ENCODE measurements at regions not wholly inside any gene's neighbourhood (a gene's known extent, or its start where the extent isn't known, plus 50 kb on each side); places are given as distances from the start of the nearest gene placed in this dataset.

- DNase-seq (ENCODE audit: low read depth), result no peak
- peak; percentile 78 for TF ChIP-seq CTCF (IDR thresholded peaks at IDR 0.05; ENCODE audit: insufficient read depth, low read length, poor library complexity, severe bottlenecking)
- Histone ChIP-seq H3K27me3 (ENCODE audit: control insufficient read depth, insufficient read depth, low read length) (no peaks in the 10 kb centered on the region), H3K36me3 (ENCODE audit: control insufficient read depth, insufficient read depth, low read length) (no peaks in the 10 kb centered on the region), H3K4me3 (ENCODE audit: low read depth, low read length) (no peak overlapping the region)
These were observed 199.4 kb downstream of the USP12 start for GRCh38 chr13:26971990-26972887.

- TF ChIP-seq CTCF (IDR thresholded peaks at IDR 0.05; ENCODE audit: insufficient read depth, low read length, poor library complexity, severe bottlenecking), result no peak
- H3K4me3 ChIP-seq (ENCODE audit: low read depth, low read length), result no peak overlapping the region
- DNase-seq (ENCODE audit: low read depth), result no peak
- H3K36me3 ChIP-seq (ENCODE audit: control insufficient read depth, insufficient read depth, low read length), result no peaks in the 10 kb centered on the region
- H3K27me3 ChIP-seq (ENCODE audit: control insufficient read depth, insufficient read depth, low read length), result no peaks in the 10 kb centered on the region
These were observed 202.9 kb downstream of the USP12 start for GRCh38 chr13:26968431-26969341.

GRCh38 chr13:26967119-26968038 lies 204.2 kb downstream of the USP12 start:
- Histone ChIP-seq H3K4me3 (ENCODE audit: low read depth, low read length) (no peak overlapping the region), H3K36me3 (ENCODE audit: control insufficient read depth, insufficient read depth, low read length) (no peaks in the 10 kb centered on the region), H3K27me3 (ENCODE audit: control insufficient read depth, insufficient read depth, low read length) (no peaks in the 10 kb centered on the region)
- no peak for DNase-seq (ENCODE audit: low read depth)
- TF ChIP-seq CTCF (IDR thresholded peaks at IDR 0.05; ENCODE audit: insufficient read depth, low read length, poor library complexity, severe bottlenecking), result no peak

GRCh38 chr13:26966701-26967080 lies 204.9 kb downstream of the USP12 start:
- DNase-seq (ENCODE audit: low read depth), result no peak
- Histone ChIP-seq H3K27me3 (ENCODE audit: control insufficient read depth, insufficient read depth, low read length) (no peaks in the 10 kb centered on the region), H3K36me3 (ENCODE audit: control insufficient read depth, insufficient read depth, low read length) (no peaks in the 10 kb centered on the region), H3K4me3 (ENCODE audit: low read depth, low read length) (no peak overlapping the region)
- TF ChIP-seq CTCF (IDR thresholded peaks at IDR 0.05; ENCODE audit: insufficient read depth, low read length, poor library complexity, severe bottlenecking), result no peak

- H3K36me3 ChIP-seq (ENCODE audit: control insufficient read depth, insufficient read depth, low read length), result no peaks in the 10 kb centered on the region
- TF ChIP-seq CTCF (IDR thresholded peaks at IDR 0.05; ENCODE audit: insufficient read depth, low read length, poor library complexity, severe bottlenecking), result no peak
- DNase-seq (ENCODE audit: low read depth), result no peak
- no peak overlapping the region for H3K4me3 ChIP-seq (ENCODE audit: low read depth, low read length)
- no peaks in the 10 kb centered on the region for H3K27me3 ChIP-seq (ENCODE audit: control insufficient read depth, insufficient read depth, low read length)
These were observed 205.5 kb downstream of the USP12 start for GRCh38 chr13:26965952-26966700.
